ENCODE measurements at regions not wholly inside any gene's neighbourhood (a gene's known extent, or its start where the extent isn't known, plus 50 kb on each side); places are given as distances from the start of the nearest gene placed in this dataset.

- DNase-seq (ENCODE audit: low read depth in 2 of 2): no peak
Measured at GRCh38 chr20:55783381-55783780, 221.9 kb downstream of the CBLN4 start.

GRCh38 chr20:55782912-55783253 lies 222.4 kb downstream of the CBLN4 start:
- no peak for DNase-seq (ENCODE audit: low read depth in 2 of 2)

- no peak for DNase-seq (ENCODE audit: low read depth in 2 of 2)
Measured at GRCh38 chr20:55782224-55782911, 223.0 kb downstream of the CBLN4 start.

- DNase-seq (ENCODE audit: low read depth in 2 of 2): no peak
Measured at GRCh38 chr20:55778796-55779195, 226.5 kb downstream of the CBLN4 start.

- DNase-seq (ENCODE audit: low read depth in 2 of 2): no peak
Measured at GRCh38 chr20:55777641-55778040, 227.7 kb downstream of the CBLN4 start.

- DNase-seq (ENCODE audit: low read depth in 2 of 2): no peak
Measured at GRCh38 chr20:55776176-55776575, 229.1 kb downstream of the CBLN4 start.

GRCh38 chr20:55774628-55775027 lies 230.7 kb downstream of the CBLN4 start:
- DNase-seq (ENCODE audit: low read depth in 2 of 2): no peak

- DNase-seq (ENCODE audit: low read depth in 2 of 2): no peak
Measured at GRCh38 chr20:55761797-55762196, 243.5 kb downstream of the CBLN4 start.

GRCh38 chr20:55761100-55761499 lies 244.2 kb downstream of the CBLN4 start:
- DNase-seq (ENCODE audit: low read depth in 2 of 2): no peak

- no peak for DNase-seq (ENCODE audit: low read depth in 2 of 2)
Measured at GRCh38 chr20:55760586-55760985, 244.7 kb downstream of the CBLN4 start.

- DNase-seq (ENCODE audit: low read depth in 2 of 2): no peak
Measured at GRCh38 chr20:55755861-55756260, 249.5 kb downstream of the CBLN4 start.

GRCh38 chr20:55755411-55755810 lies 249.9 kb downstream of the CBLN4 start:
- DNase-seq (ENCODE audit: low read depth in 2 of 2): no peak

GRCh38 chr20:55746723-55747122 lies 258.6 kb downstream of the CBLN4 start:
- DNase-seq (ENCODE audit: low read depth in 2 of 2): no peak

- no peak for DNase-seq (ENCODE audit: low read depth in 2 of 2)
Measured at GRCh38 chr20:55745840-55746239, 259.5 kb downstream of the CBLN4 start.

- no peak for DNase-seq (ENCODE audit: low read depth in 2 of 2)
Measured at GRCh38 chr20:55744896-55745295, 260.4 kb downstream of the CBLN4 start.

- no peak for DNase-seq (ENCODE audit: low read depth in 2 of 2)
Measured at GRCh38 chr20:55741801-55742200, 263.5 kb downstream of the CBLN4 start.

GRCh38 chr20:55740076-55740475 lies 265.2 kb downstream of the CBLN4 start:
- DNase-seq (ENCODE audit: low read depth in 2 of 2): no peak

- no peak for DNase-seq (ENCODE audit: low read depth in 2 of 2)
Measured at GRCh38 chr20:55730321-55730720, 275.0 kb downstream of the CBLN4 start.

GRCh38 chr20:55714736-55715135 lies 290.6 kb downstream of the CBLN4 start:
- no peak for DNase-seq (ENCODE audit: low read depth in 2 of 2)

- DNase-seq (ENCODE audit: low read depth in 2 of 2): no peak
Measured at GRCh38 chr20:55714082-55714481, 291.2 kb downstream of the CBLN4 start.

- DNase-seq (ENCODE audit: low read depth in 2 of 2): no peak
Measured at GRCh38 chr20:55704458-55704857, 300.9 kb downstream of the CBLN4 start.

- DNase-seq (ENCODE audit: low read depth in 2 of 2): no peak
Measured at GRCh38 chr20:55701467-55701866, 303.9 kb downstream of the CBLN4 start.

GRCh38 chr20:55696520-55696919 lies 308.8 kb downstream of the CBLN4 start:
- DNase-seq (ENCODE audit: low read depth in 2 of 2): no peak

GRCh38 chr20:55693641-55694040 lies 311.7 kb downstream of the CBLN4 start:
- DNase-seq (ENCODE audit: low read depth in 2 of 2): no peak
